BE2C (cell line): ENCODE measurements at regions not wholly inside any gene's neighbourhood (a gene's known extent, or its start where the extent isn't known, plus 50 kb on each side); places are given as distances from the start of the nearest gene placed in this dataset.

Experiments
- DNase-seq: peaks from one replicate; pipeline ENCODE4 v3.0.0-alpha.2; 2020
- H3K27me3 ChIP-seq: fragments of 250-450 bp; sonication (Bioruptor Pico); 2 replicates; pipeline ENCODE4 v1.5.1; 2020; ENCODE audit warnings: mild to moderate bottlenecking
- H3K36me3 ChIP-seq: fragments of 250-450 bp; sonication (Bioruptor Pico); 2 replicates; pipeline ENCODE4 v1.5.1; 2020; ENCODE audit warnings: mild to moderate bottlenecking
- H3K4me1 ChIP-seq: fragments of 250-450 bp; sonication (Bioruptor Pico); 2 replicates; pipeline ENCODE4 v1.5.1; 2020
- H3K4me3 ChIP-seq: 2 replicates; pipeline ENCODE4 v1.5.1; 2011; ENCODE audit warnings: low read depth, low read length
- H3K9me3 ChIP-seq: fragments of 250-450 bp; sonication (Bioruptor Pico); 2 replicates; pipeline ENCODE4 v1.5.1; 2020
- CTCF ChIP-seq: IDR thresholded peaks from 2 replicates; pipeline ENCODE4 v1.5.1; 2012; ENCODE audit warnings: mild to moderate bottlenecking, low read depth, low read length

GRCh38 chr2:14960686-14961324, 328.3 kb downstream of the LRATD1 start:
- no peak overlapping the region for H3K4me3 ChIP-seq
- no peaks in the 10 kb centered on the region for H3K36me3 ChIP-seq
- no peaks in the 10 kb centered on the region; the same call in 1 of the 2 replicates for H3K4me1 ChIP-seq
- DNase-seq: no peak
- no peaks in the 10 kb centered on the region for H3K9me3 ChIP-seq
- no peaks in the 10 kb centered on the region for H3K27me3 ChIP-seq
- TF ChIP-seq CTCF: no peak

GRCh38 chr2:14967729-14968128, 335.2 kb downstream of the LRATD1 start:
- no peak for DNase-seq
- H3K36me3 ChIP-seq: no peaks in the 10 kb centered on the region
- H3K9me3 ChIP-seq: 0 out of 2 replicates have a peak, but pooled peaks cover 3% of the 10 kb centered on the region
- peaks cover 3% of the 10 kb centered on the region; the same call in 1 of the 2 replicates for H3K27me3 ChIP-seq
- TF ChIP-seq CTCF: no peak
- no peak overlapping the region for H3K4me3 ChIP-seq
- H3K4me1 ChIP-seq: no peaks in the 10 kb centered on the region; the same call in 1 of the 2 replicates

GRCh38 chr2:14975381-14975780, 342.9 kb downstream of the LRATD1 start:
- Histone ChIP-seq H3K9me3 (0 out of 2 replicates have a peak, but pooled peaks cover 3% of the 10 kb centered on the region), H3K36me3 (no peaks in the 10 kb centered on the region), H3K4me1 (no peaks in the 10 kb centered on the region), H3K27me3 (no peaks in the 10 kb centered on the region), H3K4me3 (no peak overlapping the region)
- no peak for DNase-seq
- no peak for TF ChIP-seq CTCF

GRCh38 chr2:14977021-14977420, 344.5 kb downstream of the LRATD1 start:
- no peak for DNase-seq
- Histone ChIP-seq H3K4me1 (no peaks in the 10 kb centered on the region), H3K9me3 (no peaks in the 10 kb centered on the region), H3K4me3 (no peak overlapping the region), H3K36me3 (no peaks in the 10 kb centered on the region), H3K27me3 (no peaks in the 10 kb centered on the region)
- no peak for TF ChIP-seq CTCF

GRCh38 chr2:14978845-14979244, 346.3 kb downstream of the LRATD1 start:
- Histone ChIP-seq H3K4me3 (no peak overlapping the region), H3K9me3 (no peaks in the 10 kb centered on the region), H3K27me3 (no peaks in the 10 kb centered on the region), H3K36me3 (no peaks in the 10 kb centered on the region), H3K4me1 (no peaks in the 10 kb centered on the region)
- TF ChIP-seq CTCF: no peak
- DNase-seq: no peak

GRCh38 chr2:14982790-14983189, 350.3 kb downstream of the LRATD1 start:
- H3K27me3 ChIP-seq: no peaks in the 10 kb centered on the region
- H3K4me3 ChIP-seq: no peak overlapping the region
- H3K9me3 ChIP-seq: no peaks in the 10 kb centered on the region
- no peaks in the 10 kb centered on the region for H3K36me3 ChIP-seq
- no peak for TF ChIP-seq CTCF
- H3K4me1 ChIP-seq: no peaks in the 10 kb centered on the region
- no peak for DNase-seq
